ENCODE measurements at regions not wholly inside any gene's neighbourhood (a gene's known extent, or its start where the extent isn't known, plus 50 kb on each side); places are given as distances from the start of the nearest gene placed in this dataset.

- no peak for TF ChIP-seq ZFP3 (tag by site-specific recombination; IDR thresholded peaks at IDR 0.05; ENCODE audit: low read depth)
- TF ChIP-seq, protein P1, sequence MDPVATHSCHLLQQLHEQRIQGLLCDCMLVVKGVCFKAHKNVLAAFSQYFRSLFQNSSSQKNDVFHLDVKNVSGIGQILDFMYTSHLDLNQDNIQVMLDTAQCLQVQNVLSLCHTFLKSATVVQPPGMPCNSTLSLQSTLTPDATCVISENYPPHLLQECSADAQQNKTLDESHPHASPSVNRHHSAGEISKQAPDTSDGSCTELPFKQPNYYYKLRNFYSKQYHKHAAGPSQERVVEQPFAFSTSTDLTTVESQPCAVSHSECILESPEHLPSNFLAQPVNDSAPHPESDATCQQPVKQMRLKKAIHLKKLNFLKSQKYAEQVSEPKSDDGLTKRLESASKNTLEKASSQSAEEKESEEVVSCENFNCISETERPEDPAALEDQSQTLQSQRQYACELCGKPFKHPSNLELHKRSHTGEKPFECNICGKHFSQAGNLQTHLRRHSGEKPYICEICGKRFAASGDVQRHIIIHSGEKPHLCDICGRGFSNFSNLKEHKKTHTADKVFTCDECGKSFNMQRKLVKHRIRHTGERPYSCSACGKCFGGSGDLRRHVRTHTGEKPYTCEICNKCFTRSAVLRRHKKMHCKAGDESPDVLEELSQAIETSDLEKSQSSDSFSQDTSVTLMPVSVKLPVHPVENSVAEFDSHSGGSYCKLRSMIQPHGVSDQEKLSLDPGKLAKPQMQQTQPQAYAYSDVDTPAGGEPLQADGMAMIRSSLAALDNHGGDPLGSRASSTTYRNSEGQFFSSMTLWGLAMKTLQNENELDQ (tag by site-specific recombination; IDR thresholded peaks at IDR 0.05; ENCODE audit: low read depth): no peak
Observed at GRCh38 chr11:90635151-90635550, 412.3 kb upstream of the CHORDC1 start.
